HG03064 (cell line): ENCODE measurements at regions not wholly inside any gene's neighbourhood (a gene's known extent, or its start where the extent isn't known, plus 50 kb on each side); places are given as distances from the start of the nearest gene placed in this dataset.
"Not testable (repeated sequence)": the region's sequence is repeated elsewhere in the genome, so short reads cannot be mapped to it uniquely, and the experiment has no call there.

Source experiments
- ATAC-seq: cut with Tn5 transposase; IDR thresholded peaks from one replicate; pipeline ENCODE4 v1.9.1; 2021; ENCODE audit warnings: low read depth; ENCODE audit not compliant: unreplicated experiment

DNA sequence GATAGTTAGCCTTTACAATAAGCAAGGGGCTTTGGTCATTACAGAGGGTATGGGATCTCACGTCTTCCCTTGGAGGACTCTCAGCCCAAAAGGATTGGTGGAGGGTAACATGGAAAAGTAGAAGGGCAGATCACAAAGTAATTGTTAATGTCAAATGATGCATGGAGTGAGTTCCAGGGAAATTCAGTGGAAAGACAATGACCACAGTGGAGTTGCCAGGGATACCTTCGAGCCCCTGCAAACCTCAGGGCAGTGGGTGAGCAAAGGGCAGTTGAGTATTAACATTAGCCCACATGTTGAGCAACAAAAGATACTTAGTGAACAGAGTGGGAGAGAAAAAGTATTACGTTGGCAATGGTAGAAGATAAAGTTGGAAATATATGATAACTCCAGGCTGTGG, 593.4 kb upstream of the NR2F2 start:
- no peak for ATAC-seq

- ATAC-seq: no peak
These were observed 591.4 kb upstream of the NR2F2 start for GRCh38 chr15:95739131-95739530.

GRCh38 chr15:95741830-95742229, 588.7 kb upstream of the NR2F2 start:
- no peak for ATAC-seq

DNA sequence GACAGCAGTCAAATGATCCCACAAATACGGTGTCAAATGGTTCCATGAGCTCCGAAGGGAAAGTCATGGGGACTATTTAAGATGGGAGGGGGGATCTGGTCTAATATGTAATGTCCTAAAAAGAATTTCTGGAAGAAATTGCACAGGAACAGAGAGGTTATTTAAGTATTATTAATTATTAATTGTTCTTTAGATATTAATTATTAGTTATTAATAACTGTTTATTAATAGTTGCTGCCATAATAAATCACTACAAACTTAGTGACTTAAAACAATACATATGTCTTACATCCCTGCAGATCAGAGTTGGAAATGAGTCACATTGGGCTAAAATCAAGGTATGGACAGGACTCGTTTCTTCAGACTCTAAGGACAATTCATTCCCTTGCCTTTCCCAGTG, 588.2 kb upstream of the NR2F2 start:
- ATAC-seq: no peak

- ATAC-seq: no peak
These were observed 587.7 kb upstream of the NR2F2 start for GRCh38 chr15:95742836-95743235.

GRCh38 chr15:95757171-95757570, 573.3 kb upstream of the NR2F2 start:
- ATAC-seq: no peak

- no peak for ATAC-seq
These were observed 572.0 kb upstream of the NR2F2 start for GRCh38 chr15:95758451-95758850.

DNA sequence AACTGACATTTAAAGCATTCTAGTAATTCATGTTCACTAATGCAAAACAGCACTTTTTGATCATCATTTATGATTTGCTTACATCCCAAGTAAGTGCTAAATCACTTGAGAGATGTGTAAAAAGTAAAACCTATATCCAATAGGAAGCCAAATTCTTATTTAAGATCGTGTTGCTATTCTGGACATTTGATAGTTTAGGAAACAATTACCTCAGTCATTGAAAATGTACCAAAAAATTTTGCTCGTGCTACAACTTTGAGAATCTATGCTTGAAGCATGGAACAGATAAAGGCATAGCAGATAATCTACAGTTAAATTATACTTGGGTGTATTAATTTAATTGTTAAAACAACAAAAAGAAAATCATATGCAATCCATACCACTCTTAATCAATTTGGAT, 571.6 kb upstream of the NR2F2 start:
- ATAC-seq: no peak

DNA sequence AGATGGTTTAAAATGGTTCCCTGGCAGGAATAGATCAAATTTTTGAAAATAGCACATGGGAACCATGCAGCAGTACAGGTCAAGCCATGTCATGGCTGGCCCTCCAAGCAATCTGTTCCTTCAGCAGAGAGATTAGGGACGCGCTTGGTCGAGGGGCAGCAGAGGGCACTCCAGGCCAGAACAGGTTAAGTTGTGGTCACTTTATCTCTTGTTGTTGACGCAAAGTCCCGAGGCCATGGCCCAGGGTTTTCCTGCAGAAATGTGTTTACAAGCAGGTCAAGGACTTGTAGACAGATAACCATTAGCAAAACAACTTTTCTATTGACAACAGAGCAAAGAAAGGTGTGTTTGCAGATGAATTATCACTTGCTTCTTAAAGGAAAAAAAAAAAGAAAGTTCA, 570.0 kb upstream of the NR2F2 start:
- no peak for ATAC-seq

GRCh38 chr15:95761501-95762165, 568.9 kb upstream of the NR2F2 start:
- ATAC-seq: no peak

DNA sequence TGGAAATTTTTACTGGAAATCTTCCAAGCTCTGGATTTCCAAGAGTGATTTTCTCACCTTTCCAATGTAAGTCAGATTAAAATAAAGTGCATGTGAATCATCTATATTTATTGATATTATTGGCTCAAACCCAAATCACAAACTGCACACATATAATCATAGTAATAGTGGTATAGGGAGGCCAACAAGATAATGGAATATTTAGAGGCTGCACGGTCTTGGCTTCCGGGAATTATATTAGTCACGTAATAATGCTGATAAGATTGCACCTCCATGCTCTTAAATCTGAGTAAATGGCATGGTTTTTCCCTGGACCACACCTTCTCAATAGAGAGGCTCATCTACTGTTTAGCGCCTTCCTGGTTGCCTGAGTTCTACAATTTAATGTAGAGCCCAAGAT, 567.1 kb upstream of the NR2F2 start:
- no peak for ATAC-seq

DNA sequence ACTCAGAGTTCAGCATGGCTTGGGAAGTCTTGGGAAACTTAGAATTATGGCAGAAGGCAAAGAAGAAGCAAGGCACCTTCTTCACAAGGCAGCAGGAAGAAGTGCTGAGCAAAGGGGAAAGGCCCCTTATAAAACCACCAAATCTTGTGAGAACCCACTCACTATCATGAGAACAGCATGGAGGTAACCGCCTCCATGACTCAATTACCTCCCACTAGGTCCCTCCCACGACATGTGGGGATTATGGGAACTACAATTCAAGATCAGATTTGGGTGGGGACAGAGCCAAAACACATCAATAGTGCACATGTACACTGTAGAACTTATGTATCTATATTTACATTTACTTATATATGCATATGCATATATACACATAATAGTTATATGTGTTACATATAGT, 565.3 kb upstream of the NR2F2 start:
- no peak for ATAC-seq

- no peak for ATAC-seq
These were observed 560.3 kb upstream of the NR2F2 start for GRCh38 chr15:95770196-95770595.

GRCh38 chr15:95772982-95773381, 557.5 kb upstream of the NR2F2 start:
- no peak for ATAC-seq

GRCh38 chr15:95784508-95784907, 546.0 kb upstream of the NR2F2 start:
- ATAC-seq: no peak

DNA sequence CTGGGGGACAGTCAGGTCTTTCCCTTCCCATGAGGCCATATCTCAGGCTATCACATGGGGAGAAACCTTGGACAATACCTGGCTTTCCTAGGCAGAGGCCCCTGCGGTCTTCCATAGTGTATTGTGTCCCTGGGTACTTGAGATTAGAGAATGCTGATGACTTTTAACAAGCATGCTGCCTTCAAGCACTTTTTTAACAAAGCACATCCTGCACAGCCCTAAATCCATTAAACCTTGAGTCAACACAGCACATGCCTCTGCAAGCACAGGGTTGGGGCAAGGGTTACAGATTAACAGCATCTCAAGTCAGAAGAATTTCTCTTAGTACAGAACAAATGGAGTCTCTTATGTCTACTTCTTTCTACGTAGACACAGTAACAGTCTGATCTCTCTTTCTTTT, 545.2 kb upstream of the NR2F2 start:
- ATAC-seq: not testable (repeated sequence)

GRCh38 chr15:95793231-95793630, 537.3 kb upstream of the NR2F2 start:
- no peak for ATAC-seq

GRCh38 chr15:95795386-95795785, 535.1 kb upstream of the NR2F2 start:
- ATAC-seq: no peak

- ATAC-seq: no peak
These were observed 531.0 kb upstream of the NR2F2 start for GRCh38 chr15:95799286-95800200.

GRCh38 chr15:95804484-95804883, 526.0 kb upstream of the NR2F2 start:
- no peak for ATAC-seq

GRCh38 chr15:95812491-95812890, 518.0 kb upstream of the NR2F2 start:
- no peak for ATAC-seq

DNA sequence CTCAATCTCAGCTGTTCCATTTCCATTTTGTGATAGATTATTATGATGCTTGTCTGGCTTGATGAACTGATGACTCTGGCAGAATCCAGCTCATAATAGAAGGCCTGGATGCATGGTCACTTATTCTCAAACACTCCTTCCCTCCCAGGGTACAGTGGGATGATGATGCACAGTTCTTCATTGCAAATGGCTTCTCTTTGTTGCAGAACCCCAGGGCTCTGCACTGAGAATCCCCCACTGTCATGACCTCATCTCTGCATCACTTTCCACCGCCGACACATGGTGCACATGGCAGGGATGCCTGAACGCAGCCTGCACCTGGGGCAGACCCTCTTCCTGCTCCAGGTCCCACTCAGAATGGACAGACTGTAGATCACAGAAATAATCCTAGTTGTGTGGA, 515.6 kb upstream of the NR2F2 start:
- no peak for ATAC-seq
